ENCODE measurements at regions not wholly inside any gene's neighbourhood (a gene's known extent, or its start where the extent isn't known, plus 50 kb on each side); places are given as distances from the start of the nearest gene placed in this dataset.

GRCh38 chr12:130076126-130076525 lies 86.1 kb upstream of the FZD10 start:
- TF ChIP-seq CTCF (IDR thresholded peaks at IDR 0.05; ENCODE audit: poor library complexity) (no peak), EZH2phosphoT487 (IDR thresholded peaks at IDR 0.05; ENCODE audit: low read depth, severe bottlenecking, unreplicated experiment) (no peak), EZH2 (IDR thresholded peaks at IDR 0.05; ENCODE audit: borderline replicate concordance) (no peak)
- Histone ChIP-seq H4K20me1 (ENCODE audit: insufficient read depth, poor library complexity, severe bottlenecking) (no peaks in the 10 kb centered on the region), H3K4me1 (ENCODE audit: insufficient read depth) (no peaks in the 10 kb centered on the region), H3K27me3 (no peaks in the 10 kb centered on the region), H2AFZ (no peak overlapping the region), H3K36me3 (replicated peaks; ENCODE audit: insufficient read depth, low read depth) (no peaks in the 10 kb centered on the region), H3K4me2 (no peak overlapping the region), H3K9me2 (replicated peaks; ENCODE audit: insufficient read depth) (no peaks in the 10 kb centered on the region), H3K4me3 (no peak overlapping the region), H3K9me3 (ENCODE audit: low read depth) (no peaks in the 10 kb centered on the region), H3K79me2 (no peaks in the 10 kb centered on the region), H3K27ac (no peak overlapping the region)
- no peak for DNase-seq (ENCODE audit: low spot score)
- 79% methylated on average over 3 of the region's 3 CpGs for WGBS (ENCODE audit: low lambda C conversion rate, missing lambda C conversion rate)

- Histone ChIP-seq H3K9me2 (replicated peaks; ENCODE audit: insufficient read depth) (no peaks in the 10 kb centered on the region), H4K20me1 (ENCODE audit: insufficient read depth, poor library complexity, severe bottlenecking) (no peaks in the 10 kb centered on the region), H3K4me2 (no peak overlapping the region), H3K36me3 (replicated peaks; ENCODE audit: insufficient read depth, low read depth) (no peaks in the 10 kb centered on the region), H3K79me2 (no peaks in the 10 kb centered on the region), H3K4me1 (ENCODE audit: insufficient read depth) (no peaks in the 10 kb centered on the region), H3K27me3 (peaks cover 1% of the 10 kb centered on the region), H3K4me3 (no peak overlapping the region), H3K27ac (no peak overlapping the region), H3K9me3 (ENCODE audit: low read depth) (no peaks in the 10 kb centered on the region), H2AFZ (no peak overlapping the region)
- TF ChIP-seq EZH2 (IDR thresholded peaks at IDR 0.05; ENCODE audit: borderline replicate concordance) (no peak), CTCF (IDR thresholded peaks at IDR 0.05; ENCODE audit: poor library complexity) (no peak), EZH2phosphoT487 (IDR thresholded peaks at IDR 0.05; ENCODE audit: low read depth, severe bottlenecking, unreplicated experiment) (no peak)
- WGBS (ENCODE audit: low lambda C conversion rate, missing lambda C conversion rate): 14% methylated on average over 5 of the region's 5 CpGs
- no peak for DNase-seq (ENCODE audit: low spot score)
Measured at GRCh38 chr12:130076752-130077151, 85.5 kb upstream of the FZD10 start.

GRCh38 chr12:130078852-130079251 lies 83.4 kb upstream of the FZD10 start:
- H3K4me3 ChIP-seq: no peak overlapping the region
- H3K9me2 ChIP-seq (replicated peaks; ENCODE audit: insufficient read depth): no peaks in the 10 kb centered on the region
- TF ChIP-seq CTCF (IDR thresholded peaks at IDR 0.05; ENCODE audit: poor library complexity) (no peak), EZH2phosphoT487 (IDR thresholded peaks at IDR 0.05; ENCODE audit: low read depth, severe bottlenecking, unreplicated experiment) (no peak), EZH2 (IDR thresholded peaks at IDR 0.05; ENCODE audit: borderline replicate concordance) (no peak)
- H3K36me3 ChIP-seq (replicated peaks; ENCODE audit: insufficient read depth, low read depth): no peaks in the 10 kb centered on the region
- no peaks in the 10 kb centered on the region for H3K79me2 ChIP-seq
- WGBS (ENCODE audit: low lambda C conversion rate, missing lambda C conversion rate): 63% methylated on average over 3 of the region's 3 CpGs
- H3K4me1 ChIP-seq (ENCODE audit: insufficient read depth): no peaks in the 10 kb centered on the region
- no peak overlapping the region for H3K4me2 ChIP-seq
- no peak overlapping the region for H3K27ac ChIP-seq
- no peaks in the 10 kb centered on the region for H4K20me1 ChIP-seq (ENCODE audit: insufficient read depth, poor library complexity, severe bottlenecking)
- DNase-seq (ENCODE audit: low spot score): no peak
- H2AFZ ChIP-seq: no peak overlapping the region
- H3K27me3 ChIP-seq: peaks cover 8% of the 10 kb centered on the region
- H3K9me3 ChIP-seq (ENCODE audit: low read depth): no peaks in the 10 kb centered on the region

GRCh38 chr12:130079279-130079678 lies 83.0 kb upstream of the FZD10 start:
- Histone ChIP-seq H3K9me3 (ENCODE audit: low read depth) (no peaks in the 10 kb centered on the region), H3K4me1 (ENCODE audit: insufficient read depth) (no peaks in the 10 kb centered on the region), H3K4me2 (no peak overlapping the region), H3K27me3 (peaks cover 8% of the 10 kb centered on the region), H3K79me2 (no peaks in the 10 kb centered on the region), H3K36me3 (replicated peaks; ENCODE audit: insufficient read depth, low read depth) (no peaks in the 10 kb centered on the region), H3K9me2 (replicated peaks; ENCODE audit: insufficient read depth) (no peaks in the 10 kb centered on the region), H3K27ac (no peak overlapping the region), H4K20me1 (ENCODE audit: insufficient read depth, poor library complexity, severe bottlenecking) (no peaks in the 10 kb centered on the region), H3K4me3 (no peak overlapping the region), H2AFZ (no peak overlapping the region)
- no peak for DNase-seq (ENCODE audit: low spot score)
- TF ChIP-seq EZH2 (IDR thresholded peaks at IDR 0.05; ENCODE audit: borderline replicate concordance): no peak
- no peak for TF ChIP-seq CTCF (IDR thresholded peaks at IDR 0.05; ENCODE audit: poor library complexity)
- TF ChIP-seq EZH2phosphoT487 (IDR thresholded peaks at IDR 0.05; ENCODE audit: low read depth, severe bottlenecking, unreplicated experiment): no peak
- WGBS (ENCODE audit: low lambda C conversion rate, missing lambda C conversion rate): 85% methylated on average over 7 of the region's 7 CpGs

All from hepatocyte (in vitro differentiated cells).